GM21825 (cell line): ENCODE measurements at regions not wholly inside any gene's neighbourhood (a gene's known extent, or its start where the extent isn't known, plus 50 kb on each side); places are given as distances from the start of the nearest gene placed in this dataset.

ENCODE experiments used
- ATAC-seq: cut with Tn5 transposase; IDR thresholded peaks from one replicate; pipeline ENCODE4 v1.9.1; 2021; ENCODE audit warnings: mild to moderate bottlenecking, moderate library complexity; ENCODE audit not compliant: unreplicated experiment

DNA sequence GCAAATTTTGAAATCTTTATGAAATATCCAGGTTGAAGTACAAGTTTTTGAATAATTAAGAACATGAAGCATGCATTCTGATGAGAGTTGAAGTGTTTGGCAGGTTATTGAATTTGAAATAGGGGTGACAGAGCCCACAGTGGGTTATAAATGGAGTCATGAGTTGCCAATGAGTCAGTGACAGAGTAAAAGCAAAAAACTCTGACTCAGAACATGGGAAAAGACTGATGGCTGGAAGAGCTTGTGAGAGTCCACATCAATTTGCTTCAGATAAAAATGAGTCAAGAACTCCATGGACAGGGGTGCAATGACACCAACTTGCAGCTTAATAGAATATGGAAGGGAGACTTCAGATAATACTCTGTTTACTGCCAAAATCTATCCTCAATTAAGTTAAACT is 105.3 kb downstream of the SLC6A15 start:
- no peak for ATAC-seq

DNA sequence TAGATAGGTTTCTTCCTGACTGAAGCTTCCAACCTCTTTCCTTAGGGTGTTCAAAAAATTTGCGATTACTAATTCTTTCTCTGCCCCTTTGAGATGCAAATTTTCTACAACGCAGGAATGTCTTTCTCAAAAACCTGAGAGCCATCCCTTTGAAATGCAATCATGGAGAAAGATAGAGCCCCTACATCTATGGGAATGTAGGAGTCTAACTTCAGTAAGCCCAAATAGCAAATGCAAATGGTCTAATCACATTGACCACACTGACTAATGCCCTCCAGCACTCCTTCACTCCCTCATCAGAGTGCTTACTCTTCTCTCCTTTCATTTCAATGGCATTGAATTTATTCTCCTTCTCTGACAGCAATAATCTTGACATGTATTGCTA is 107.1 kb downstream of the SLC6A15 start:
- ATAC-seq = no peak

DNA sequence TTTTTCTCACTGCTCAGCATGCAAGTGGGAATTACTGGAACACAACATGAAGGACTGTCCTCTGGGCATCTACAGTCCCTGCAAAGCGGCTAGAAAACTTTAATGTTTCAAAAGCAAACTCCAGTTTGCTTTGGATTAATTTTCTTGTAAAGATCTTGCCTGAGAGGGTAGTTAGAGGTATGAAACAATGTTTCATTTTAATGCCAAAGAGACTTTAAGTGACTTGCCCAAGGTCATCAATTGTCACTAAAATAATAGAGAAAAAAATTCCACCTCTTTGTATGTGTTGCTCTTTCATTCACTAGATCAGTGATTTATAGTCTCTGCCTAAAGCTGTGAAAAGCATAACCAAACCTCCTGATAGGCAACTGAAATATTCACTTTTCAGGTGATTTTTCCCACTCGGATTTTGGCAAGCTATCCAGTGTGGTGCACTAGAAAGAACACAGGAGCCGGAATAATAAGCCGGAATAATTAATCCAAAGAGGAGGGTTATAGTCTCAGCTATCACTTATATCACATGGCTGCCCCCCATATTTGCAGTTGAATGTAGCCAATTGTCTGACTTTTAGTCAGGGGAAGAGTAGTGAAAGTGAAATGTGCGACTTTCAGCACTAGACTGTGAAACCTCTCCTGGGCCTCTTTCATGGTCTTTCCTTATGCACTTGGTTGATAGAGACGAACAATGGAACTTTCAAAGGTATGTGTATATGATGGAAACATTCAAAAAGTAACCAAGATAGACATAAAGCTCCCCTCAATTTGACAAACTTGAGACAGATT is 107.7 kb downstream of the SLC6A15 start:
- no peak for ATAC-seq

DNA sequence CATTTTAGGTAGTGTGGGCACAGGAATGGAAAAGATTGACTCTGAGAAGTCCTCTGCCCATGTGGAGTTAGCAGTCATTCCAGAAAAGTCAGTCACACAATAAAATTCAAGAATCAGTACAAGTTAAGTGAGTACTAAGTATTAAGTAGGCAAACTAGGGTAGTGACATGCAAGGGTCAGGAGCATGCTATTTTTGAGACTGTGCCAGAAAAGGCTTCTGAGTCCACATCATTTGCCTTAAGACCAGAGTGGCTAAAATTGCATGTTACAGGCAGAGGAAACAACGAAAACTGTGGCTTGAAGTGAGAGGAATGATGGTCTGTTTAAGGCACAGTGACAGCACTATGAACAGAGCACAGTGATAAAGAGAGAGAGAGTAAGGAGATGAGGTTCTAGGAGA is 108.9 kb downstream of the SLC6A15 start:
- no peak for ATAC-seq

DNA sequence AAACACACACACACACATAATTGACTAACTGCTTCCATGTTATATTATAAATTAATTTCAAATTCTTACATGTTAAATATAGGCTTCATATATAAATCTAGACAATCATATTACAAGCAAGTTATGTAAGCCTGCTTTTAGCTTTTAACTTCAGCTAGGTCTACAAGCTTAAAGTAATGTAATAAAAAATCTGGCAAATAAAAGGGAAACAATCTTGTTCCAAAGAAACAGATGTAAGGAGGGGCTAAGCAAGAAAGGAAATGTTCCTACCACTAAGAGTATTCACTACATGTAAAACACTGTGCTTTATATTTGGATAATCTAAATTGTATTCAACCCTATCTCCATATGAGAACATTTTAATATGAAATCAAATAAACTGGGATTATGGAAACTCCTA is 110.4 kb downstream of the SLC6A15 start:
- ATAC-seq = no peak

DNA sequence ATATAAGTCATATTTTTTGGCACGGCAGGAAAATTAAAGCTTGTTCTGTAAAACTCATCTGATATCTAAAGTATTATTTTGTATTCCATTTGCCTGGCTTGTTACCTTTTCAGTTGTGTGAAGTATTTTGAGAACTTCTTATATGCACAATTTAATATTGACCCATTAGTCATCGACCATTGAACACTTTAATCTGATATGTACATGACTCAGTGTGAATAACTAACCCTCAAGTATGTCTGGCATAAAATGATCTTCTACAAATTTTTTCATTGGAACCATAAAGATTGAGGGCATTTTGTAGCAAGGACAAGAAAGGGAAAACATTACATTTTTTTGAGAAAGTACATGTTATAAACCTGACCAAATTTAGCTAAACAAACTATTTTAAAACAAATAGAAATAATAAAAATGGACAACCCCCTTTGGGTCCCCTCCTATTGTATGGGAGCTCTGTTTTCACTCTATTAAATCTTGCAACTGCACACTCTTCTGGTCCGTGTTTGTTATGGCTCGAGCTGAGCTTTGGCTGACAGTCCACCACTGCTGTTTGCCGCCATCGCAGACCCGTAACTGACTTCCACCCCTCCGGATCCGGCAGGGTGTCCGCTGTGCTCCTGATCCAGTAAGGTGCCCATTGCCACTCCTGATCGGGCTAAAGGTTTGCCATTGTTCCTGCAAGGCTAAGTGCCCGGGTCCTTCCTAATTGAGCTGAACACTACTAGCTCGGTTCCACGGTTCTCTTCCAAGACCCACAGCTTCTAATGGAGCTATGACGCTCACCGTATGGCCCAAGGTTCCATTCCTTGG is 118.8 kb downstream of the SLC6A15 start:
- ATAC-seq = no peak

DNA sequence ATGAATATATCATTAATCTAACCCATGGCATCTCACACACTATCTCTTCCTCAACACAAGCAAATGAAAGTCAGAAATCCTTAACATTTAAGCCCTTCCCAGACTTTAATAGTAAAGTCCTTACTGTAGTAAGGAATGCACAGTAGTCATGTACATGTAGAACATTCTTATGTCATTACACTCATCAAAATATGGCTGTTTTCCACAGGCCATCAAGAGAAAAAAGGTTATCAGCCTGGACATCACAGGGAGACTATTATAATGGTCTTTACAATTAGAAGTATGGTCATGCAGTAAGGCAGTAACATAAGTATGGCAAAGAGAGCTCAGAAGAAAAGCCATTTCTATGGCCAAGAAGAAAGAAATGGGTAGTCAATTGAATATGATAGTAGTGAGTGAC is 121.2 kb downstream of the SLC6A15 start:
- ATAC-seq = no peak

DNA sequence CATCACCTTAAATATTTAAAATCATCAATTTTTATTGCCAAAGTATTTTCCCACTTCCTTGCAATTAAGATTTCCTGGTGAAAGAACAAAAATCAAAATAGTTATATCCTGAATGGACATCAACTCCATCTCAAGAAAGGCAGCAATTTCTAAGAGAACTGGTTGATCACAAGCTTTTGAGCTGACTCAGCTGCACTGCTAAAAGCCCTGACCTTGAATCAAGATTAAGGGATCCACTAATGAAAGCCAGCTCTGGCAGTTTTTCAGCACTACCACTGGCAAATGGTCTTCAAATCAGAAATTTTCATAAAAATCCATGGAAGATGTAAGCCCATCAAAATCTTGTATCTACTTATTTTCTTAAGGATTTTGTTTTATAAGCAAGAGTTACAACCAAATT is 123.4 kb downstream of the SLC6A15 start:
- no peak for ATAC-seq

DNA sequence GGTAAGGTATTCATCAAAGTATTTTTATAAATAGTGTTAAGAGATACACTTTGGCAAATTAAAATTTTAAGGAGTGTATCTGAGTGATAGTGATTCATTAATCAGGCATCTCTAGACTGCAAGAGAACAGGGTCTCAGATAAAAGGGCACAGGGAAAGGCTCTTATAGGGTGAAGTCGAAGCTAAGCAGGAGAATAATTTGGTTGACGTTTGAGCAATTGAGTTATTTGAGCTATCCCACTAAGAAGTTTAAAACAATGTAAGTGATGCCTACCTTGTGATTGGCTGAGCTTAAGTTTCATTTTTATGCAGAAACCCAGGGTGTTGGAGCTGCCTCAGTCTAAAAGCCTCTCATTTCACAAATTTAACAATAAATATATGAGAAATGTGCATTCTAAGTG is 125.3 kb downstream of the SLC6A15 start:
- ATAC-seq = no peak

DNA sequence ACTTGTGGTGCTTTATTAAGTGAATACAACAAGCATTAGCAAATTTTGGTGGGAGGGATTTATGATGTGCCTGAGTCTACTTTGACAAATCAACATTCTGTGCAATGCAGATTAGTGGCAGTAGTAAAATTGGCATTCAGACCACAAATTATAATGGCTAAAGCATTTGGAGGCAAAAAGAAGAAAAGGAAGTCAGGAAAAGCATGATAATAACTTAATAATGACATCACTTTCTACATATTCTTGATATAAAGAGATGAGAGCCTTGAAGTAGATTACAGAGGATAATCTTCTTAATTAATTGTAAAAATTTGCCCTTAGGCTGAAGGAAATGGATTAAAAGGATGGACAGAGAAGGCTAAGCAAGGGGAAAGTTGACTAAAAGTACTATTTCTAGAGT is 126.0 kb downstream of the SLC6A15 start:
- no peak for ATAC-seq

DNA sequence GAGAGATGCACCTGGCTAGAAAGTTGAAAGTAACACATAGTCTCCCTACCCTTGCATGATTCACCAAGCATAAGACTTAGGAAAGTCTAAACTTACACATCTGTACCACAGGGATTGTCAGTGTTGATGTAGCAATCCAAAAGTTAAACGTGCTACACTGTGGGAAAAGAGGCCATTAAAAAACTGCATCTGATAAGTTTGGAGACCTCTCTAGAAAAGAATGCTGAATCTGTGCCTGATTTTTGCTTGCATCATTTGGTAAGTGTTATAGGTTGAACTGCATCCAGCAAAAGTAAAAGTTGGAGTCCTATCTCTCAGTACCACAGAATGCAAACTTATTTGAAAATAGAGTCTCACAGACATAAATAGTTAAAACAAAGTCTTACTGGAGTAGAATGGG is 126.6 kb downstream of the SLC6A15 start:
- ATAC-seq = no peak

DNA sequence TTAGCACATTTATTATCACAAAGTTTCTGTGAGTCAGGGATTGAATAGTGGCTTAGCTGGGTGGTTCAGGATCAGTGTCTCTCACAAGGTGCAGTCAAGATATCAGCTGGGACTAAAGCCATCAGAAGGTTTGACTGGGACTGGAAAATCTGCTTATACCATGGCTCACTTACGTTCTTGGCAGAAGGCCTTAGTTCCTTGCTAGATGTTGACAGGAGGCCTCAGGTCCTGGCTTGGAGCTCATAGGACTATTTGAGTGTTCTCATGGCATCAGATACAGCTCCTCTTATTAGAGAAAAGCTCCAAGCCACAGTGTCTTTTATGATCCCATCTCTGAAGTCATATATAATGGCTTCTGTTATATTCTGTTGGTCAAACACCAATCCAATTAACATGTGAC is 127.3 kb downstream of the SLC6A15 start:
- ATAC-seq = no peak

DNA sequence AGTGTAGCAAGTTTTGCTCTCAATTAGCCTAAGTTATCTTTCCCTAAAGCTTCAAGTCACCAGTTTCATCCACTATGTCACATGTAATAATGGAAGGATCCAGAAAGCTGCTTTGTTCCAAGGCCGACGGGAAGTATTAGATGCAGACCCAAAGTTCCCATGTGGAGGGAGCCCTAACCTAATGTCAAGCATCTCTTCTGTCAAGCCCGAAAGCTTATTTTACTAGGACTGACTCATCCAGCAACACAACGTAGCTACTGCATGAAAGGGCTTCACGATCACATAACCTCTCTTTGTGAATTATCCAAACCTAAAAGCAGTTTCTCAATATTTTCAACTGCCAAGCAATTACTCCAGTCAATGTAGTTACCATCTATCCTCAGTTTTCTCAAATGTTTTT is 133.4 kb downstream of the SLC6A15 start:
- ATAC-seq = no peak

DNA sequence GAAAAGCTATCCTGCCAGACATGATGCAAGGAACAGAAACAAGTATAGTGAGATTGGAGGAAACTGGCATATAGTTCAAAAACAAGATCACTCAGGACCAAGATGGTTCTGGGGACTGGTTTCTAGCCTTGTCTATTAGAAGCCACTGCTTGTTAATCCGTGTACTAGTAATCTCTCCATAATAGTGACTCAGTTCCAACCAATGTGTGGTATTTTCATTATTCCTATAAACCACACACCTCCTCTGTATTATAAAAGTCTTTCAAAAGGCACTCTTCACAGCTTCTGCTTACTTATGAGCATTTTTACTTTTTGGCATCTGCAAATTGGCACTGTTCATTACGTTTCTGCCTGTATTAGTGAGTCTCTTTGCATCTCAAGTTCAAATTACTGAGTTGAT is 140.3 kb downstream of the SLC6A15 start:
- no peak for ATAC-seq

DNA sequence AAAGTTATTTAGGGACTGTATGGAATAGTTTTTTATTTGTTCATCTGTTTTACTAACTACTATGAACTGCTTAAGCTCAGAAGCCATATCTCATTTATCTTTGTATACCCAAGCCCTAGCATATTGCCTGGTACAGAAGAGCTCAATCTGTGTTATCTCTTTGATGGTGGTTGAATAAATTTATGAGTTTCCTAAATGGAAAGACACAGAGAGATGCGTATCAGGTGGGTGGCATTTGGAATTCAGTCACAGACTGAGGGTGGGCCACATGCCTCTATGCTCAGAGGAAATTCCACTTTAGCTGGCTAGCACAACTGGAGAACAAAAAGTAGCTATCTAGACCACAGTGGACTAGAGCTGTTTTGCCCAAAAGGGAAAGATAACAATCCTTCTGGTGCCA is 145.5 kb downstream of the SLC6A15 start:
- ATAC-seq = no peak

DNA sequence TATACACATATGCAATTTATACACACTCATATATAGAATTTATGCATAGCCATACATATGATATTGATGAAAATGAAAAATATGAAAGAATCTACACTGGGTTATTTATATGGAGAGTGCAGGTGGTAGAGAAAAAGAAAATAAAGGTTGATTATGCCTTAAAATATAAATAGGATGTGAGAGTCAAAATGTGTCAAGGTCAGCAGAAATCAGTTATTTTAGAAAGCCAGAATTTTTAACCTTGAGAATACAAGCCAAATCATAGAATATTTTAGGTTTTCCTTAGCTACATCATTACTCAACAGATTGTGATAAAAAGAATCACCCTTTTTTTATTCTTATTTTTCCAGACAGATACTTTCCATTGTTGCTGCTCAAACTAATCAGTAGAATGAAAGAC is 146.2 kb downstream of the SLC6A15 start:
- ATAC-seq = no peak

DNA sequence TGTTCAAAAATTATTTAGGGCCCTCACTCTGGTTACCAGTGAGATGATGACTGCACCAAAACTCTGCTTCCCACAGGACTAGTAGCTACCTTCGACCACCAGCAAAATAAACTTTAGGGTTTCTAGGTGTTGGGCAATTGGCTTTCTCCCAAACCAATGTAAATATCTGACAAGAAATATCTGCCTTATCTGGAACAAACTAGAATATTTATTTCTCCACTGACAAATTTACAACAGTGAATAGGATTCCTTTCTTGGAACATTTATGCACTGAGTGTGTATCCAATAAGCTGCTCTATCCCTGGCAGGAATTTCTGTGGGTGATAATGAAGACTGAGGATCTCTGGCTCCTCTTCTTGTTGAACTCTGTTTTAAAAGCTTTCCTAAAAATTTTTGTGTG is 148.6 kb downstream of the SLC6A15 start:
- ATAC-seq = no peak

DNA sequence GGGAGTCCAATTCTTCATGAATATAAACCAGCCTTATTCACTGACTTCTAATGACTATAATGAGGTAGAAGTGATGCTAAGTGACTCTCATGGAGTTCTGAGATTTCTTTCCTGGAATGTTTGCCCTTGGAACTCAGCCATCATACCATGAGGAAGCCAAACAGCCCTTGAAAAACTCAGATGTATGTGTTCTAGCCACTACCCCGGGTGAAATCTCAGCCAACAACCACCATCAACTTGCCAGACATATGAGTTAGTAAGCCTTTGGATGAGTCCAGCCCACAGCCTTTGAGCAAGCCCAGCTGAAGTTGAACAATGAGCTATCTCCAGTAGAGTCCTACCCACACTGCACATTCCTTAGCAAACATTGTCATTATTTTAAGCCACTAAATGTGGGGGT is 149.5 kb downstream of the SLC6A15 start:
- no peak for ATAC-seq

DNA sequence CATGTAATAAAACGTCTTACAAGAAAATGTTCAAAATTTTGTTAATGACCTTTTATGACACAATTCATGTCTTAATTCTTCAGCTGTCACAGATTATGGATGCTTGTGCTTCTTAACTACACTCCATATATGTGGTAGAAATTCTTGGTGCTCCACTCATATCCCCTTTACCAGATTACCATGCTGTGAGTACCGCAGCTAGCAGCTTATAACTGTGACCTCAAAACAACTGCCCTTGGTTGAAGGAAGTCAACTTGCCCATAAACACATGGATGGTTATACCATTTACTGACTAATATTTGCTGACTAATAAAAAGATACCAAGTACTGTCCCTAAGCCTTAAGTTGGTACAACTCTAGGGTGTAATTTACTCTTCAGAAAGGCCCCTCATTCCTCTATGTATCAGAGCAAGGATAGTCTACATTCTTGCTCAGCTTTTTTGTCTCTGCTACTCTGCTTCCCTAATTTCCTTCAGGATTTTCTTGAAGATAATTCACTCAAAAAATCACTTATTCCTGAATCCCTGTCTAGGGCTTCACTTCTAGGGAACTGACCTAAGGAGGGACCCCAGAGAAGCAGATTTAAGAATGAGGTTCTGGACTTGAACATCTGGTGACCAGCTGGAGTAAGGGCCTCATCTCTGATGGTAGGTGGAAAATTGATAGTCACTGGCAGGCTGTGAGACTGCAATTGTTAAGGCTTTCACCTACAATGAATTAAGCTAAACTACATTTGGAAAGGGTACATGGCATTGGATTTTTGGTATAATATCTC is 152.3 kb downstream of the SLC6A15 start:
- no peak for ATAC-seq

DNA sequence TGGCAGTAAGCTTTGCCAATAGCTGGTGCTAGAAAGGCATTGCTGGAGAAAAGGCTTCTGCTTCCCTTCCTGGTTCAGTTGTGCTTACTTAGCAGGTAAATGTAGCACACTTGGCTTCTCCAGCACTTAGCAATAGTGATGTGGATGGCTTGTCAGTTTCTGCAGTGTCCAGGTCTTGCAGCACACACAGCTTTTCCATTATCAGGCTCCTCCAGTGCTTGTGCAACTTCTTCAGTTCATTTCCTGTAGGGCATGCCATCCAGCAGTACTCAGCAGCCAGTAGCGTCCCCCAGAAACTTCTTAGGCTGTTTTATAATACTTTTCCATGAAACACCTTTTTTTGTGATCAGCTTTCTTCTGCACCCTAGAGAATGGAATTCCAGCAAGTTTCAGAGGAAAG is 154.6 kb downstream of the SLC6A15 start:
- no peak for ATAC-seq

DNA sequence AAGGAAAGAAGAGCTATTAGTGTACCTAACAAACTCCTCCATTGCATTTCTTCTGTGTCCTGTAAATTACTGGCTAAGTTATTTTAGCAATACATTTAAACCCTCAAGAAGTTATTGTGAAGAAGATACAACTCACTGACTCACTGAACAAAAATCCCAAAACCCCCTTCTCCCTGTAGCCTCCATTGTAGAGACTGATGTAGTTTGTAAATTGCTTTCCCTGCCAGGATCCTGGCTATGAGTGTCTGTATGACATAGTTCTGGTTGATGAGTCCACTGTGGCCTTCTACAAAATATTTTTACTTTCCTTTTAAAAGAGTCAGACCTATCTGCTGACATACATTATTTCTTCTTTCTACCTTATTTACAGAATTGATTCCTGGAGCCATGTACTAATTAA is 155.6 kb downstream of the SLC6A15 start:
- ATAC-seq = no peak

DNA sequence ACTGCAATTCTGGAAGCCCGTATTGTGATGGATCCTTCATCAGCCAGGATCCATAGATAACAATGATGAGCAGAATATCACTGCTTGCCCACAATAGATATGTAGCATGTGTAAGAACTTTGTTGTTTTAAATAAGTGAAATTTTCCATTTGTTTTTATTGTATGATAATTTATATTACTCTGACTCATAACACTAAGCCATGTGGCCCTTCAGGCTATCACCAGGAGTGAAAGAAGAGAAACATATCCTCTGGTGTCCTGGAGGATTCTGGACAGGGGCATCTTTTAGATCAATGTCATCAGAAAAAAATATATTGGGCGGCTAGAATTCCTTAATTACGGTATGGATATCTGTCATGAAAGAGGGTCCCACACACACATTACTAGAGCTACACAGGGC is 167.5 kb downstream of the SLC6A15 start:
- ATAC-seq = no peak
